ENCODE measurements at regions not wholly inside any gene's neighbourhood (a gene's known extent, or its start where the extent isn't known, plus 50 kb on each side); places are given as distances from the start of the nearest gene placed in this dataset.

DNA sequence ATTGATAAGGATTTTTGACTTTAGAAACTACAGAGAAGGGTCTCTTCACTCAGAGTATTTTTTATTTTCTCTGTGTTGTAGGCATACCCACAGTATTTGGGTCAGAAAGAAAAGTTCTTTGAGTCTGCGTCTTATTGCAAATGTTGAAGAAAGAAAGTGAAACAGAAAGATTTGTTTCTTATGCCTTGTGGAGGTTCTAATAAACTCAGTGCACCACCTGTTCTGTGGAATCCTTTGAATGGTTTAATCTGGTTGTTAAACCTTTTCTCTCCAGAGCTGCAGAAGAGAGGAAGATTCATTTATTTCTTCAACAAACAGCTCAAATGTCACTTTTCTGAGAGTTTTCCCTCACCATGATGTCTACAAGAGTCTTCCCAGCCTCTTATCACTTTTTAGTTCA is 146.6 kb upstream of the PLEKHG7 start:
- TF ChIP-seq EP300 (IDR thresholded peaks at IDR 0.05; ENCODE audit: borderline replicate concordance in 1 of 2, control insufficient read depth in 1 of 2, low read depth in 2 of 2, low read length in 2 of 2) (0 out of 4 replicates have a peak, but pooled peaks of 1 of the 2 experiments have one; percentile 22), CREM (IDR thresholded peaks at IDR 0.05; ENCODE audit: low read depth) (no peak), ZNF217 (IDR thresholded peaks at IDR 0.05) (no peak), PML (IDR thresholded peaks at IDR 0.05; ENCODE audit: low read length) (no peak), GATAD2B (conservative IDR thresholded peaks at IDR 0.05; ENCODE audit: low read depth) (no peak), KLF5 (IDR thresholded peaks at IDR 0.05; ENCODE audit: partially characterized antibody) (no peak), CTCF (IDR thresholded peaks at IDR 0.05 in 2 of 3, conservative IDR thresholded peaks at IDR 0.05 in 1 of 3; ENCODE audit: control insufficient read depth in 2 of 3, extremely low read depth in 1 of 3, insufficient read depth in 1 of 3, low read depth in 3 of 3, low read length in 3 of 3) (no peak), SRF (IDR thresholded peaks at IDR 0.05; ENCODE audit: low read depth in 2 of 2, low read length in 2 of 2) (no peak), POLR2A (IDR thresholded peaks at IDR 0.05; ENCODE audit: low read depth, low read length) (no peak), JUND (IDR thresholded peaks at IDR 0.05; ENCODE audit: low read depth, low read length) (no peak)

All from GM12878 (cell line).